ENCODE measurements at regions not wholly inside any gene's neighbourhood (a gene's known extent, or its start where the extent isn't known, plus 50 kb on each side); places are given as distances from the start of the nearest gene placed in this dataset.

- Histone ChIP-seq H3K4me1 (ENCODE audit: control insufficient read depth, extremely low read depth, insufficient read depth, low read length) (no peaks in the 10 kb centered on the region), H3K79me2 (ENCODE audit: control insufficient read depth, insufficient read depth, low read length) (no peaks in the 10 kb centered on the region), H3K4me2 (ENCODE audit: control insufficient read depth, extremely low read depth, insufficient read depth, low read depth, low read length) (no peak overlapping the region), H4K20me1 (ENCODE audit: control insufficient read depth, extremely low read depth, insufficient read depth, low read length) (no peaks in the 10 kb centered on the region), H3K27ac (ENCODE audit: control insufficient read depth, insufficient read depth, low read length) (no peak overlapping the region), H3K9me3 (ENCODE audit: control insufficient read depth, low read depth, low read length) (no peaks in the 10 kb centered on the region), H3K9ac (ENCODE audit: control insufficient read depth, extremely low read depth, insufficient read depth, low read length) (no peak overlapping the region), H3K27me3 (ENCODE audit: control insufficient read depth, extremely low read depth, insufficient read depth, low read length) (peaks cover 5% of the 10 kb centered on the region), H3K9me1 (ENCODE audit: control insufficient read depth, extremely low read depth, insufficient read depth, low read length) (no peaks in the 10 kb centered on the region), H3K36me3 (ENCODE audit: control insufficient read depth in 2 of 2, extremely low read depth in 1 of 2, insufficient read depth in 2 of 2, low read length in 2 of 2) (no peaks in the 10 kb centered on the region), H3K4me3 (ENCODE audit: control insufficient read depth in 2 of 3, extremely low read depth in 1 of 3, insufficient read depth in 2 of 3, low read depth in 1 of 3, low read length in 3 of 3) (no peak overlapping the region), H2AFZ (ENCODE audit: control insufficient read depth, low read length) (no peak overlapping the region)
- dilution Hi-C loops (cut with MboI; ENCODE audit: extremely low pct_ligation_motif_present, low sequenced_read_pairs): no loop called here
- no peak for TF ChIP-seq EZH2 (IDR thresholded peaks at IDR 0.05; ENCODE audit: low read length)
- no peak for TF ChIP-seq CTCF (optimal IDR thresholded peaks at IDR 0.05 in 1 of 3, IDR thresholded peaks at IDR 0.05 in 1 of 3, conservative IDR thresholded peaks at IDR 0.05 in 1 of 3; ENCODE audit: extremely low read depth in 1 of 3, insufficient read depth in 2 of 3, low read length in 3 of 3)
- DNase-seq (ENCODE audit: low read depth, low spot score): no peak
- no peak for FAIRE-seq
These were observed 466.5 kb downstream of the MATN1 start for GRCh38 chr1:30256911-30257310.

- dilution Hi-C loops (cut with MboI; ENCODE audit: extremely low pct_ligation_motif_present, low sequenced_read_pairs): no loop called here
These were observed 468.2 kb downstream of the MATN1 start for GRCh38 chr1:30255111-30255724.

More at GRCh38 chr1:30255111-30255724, 468.2 kb downstream of the MATN1 start:
- FAIRE-seq: no peak
- DNase-seq (ENCODE audit: low read depth, low spot score): no peak
- H3K27me3 ChIP-seq (ENCODE audit: control insufficient read depth, extremely low read depth, insufficient read depth, low read length): peaks cover 5% of the 10 kb centered on the region
- H3K36me3 ChIP-seq (ENCODE audit: control insufficient read depth in 2 of 2, extremely low read depth in 1 of 2, insufficient read depth in 2 of 2, low read length in 2 of 2): no peaks in the 10 kb centered on the region
- no peaks in the 10 kb centered on the region for H3K9me1 ChIP-seq (ENCODE audit: control insufficient read depth, extremely low read depth, insufficient read depth, low read length)
- H3K27ac ChIP-seq (ENCODE audit: control insufficient read depth, insufficient read depth, low read length): no peak overlapping the region
- H4K20me1 ChIP-seq (ENCODE audit: control insufficient read depth, extremely low read depth, insufficient read depth, low read length): no peaks in the 10 kb centered on the region
- no peak for TF ChIP-seq EZH2 (IDR thresholded peaks at IDR 0.05; ENCODE audit: low read length)
- no peak for TF ChIP-seq CTCF (optimal IDR thresholded peaks at IDR 0.05 in 1 of 3, IDR thresholded peaks at IDR 0.05 in 1 of 3, conservative IDR thresholded peaks at IDR 0.05 in 1 of 3; ENCODE audit: extremely low read depth in 1 of 3, insufficient read depth in 2 of 3, low read length in 3 of 3)
- no peak overlapping the region for H3K4me2 ChIP-seq (ENCODE audit: control insufficient read depth, extremely low read depth, insufficient read depth, low read depth, low read length)
- H3K9ac ChIP-seq (ENCODE audit: control insufficient read depth, extremely low read depth, insufficient read depth, low read length): no peak overlapping the region
- no peak overlapping the region for H3K4me3 ChIP-seq (ENCODE audit: control insufficient read depth in 2 of 3, extremely low read depth in 1 of 3, insufficient read depth in 2 of 3, low read depth in 1 of 3, low read length in 3 of 3)
- no peaks in the 10 kb centered on the region for H3K9me3 ChIP-seq (ENCODE audit: control insufficient read depth, low read depth, low read length)
- H3K79me2 ChIP-seq (ENCODE audit: control insufficient read depth, insufficient read depth, low read length): no peaks in the 10 kb centered on the region
- no peak overlapping the region for H2AFZ ChIP-seq (ENCODE audit: control insufficient read depth, low read length)
- no peaks in the 10 kb centered on the region for H3K4me1 ChIP-seq (ENCODE audit: control insufficient read depth, extremely low read depth, insufficient read depth, low read length)

Data from keratinocyte (primary cell).